ENCODE measurements at regions not wholly inside any gene's neighbourhood (a gene's known extent, or its start where the extent isn't known, plus 50 kb on each side); places are given as distances from the start of the nearest gene placed in this dataset.
"Not testable (repeated sequence)": the region's sequence is repeated elsewhere in the genome, so short reads cannot be mapped to it uniquely, and the experiment has no call there.

- Histone ChIP-seq H4K20me1 (ENCODE audit: insufficient read depth, low read length) (no peaks in the 10 kb centered on the region), H3K4me3 (replicated peaks in 1 of 3; ENCODE audit: low read depth in 2 of 3, low read length in 3 of 3) (no peak overlapping the region), H3K9ac (ENCODE audit: insufficient read depth, low read length, poor library complexity, severe bottlenecking) (no peak overlapping the region), H3K27ac (ENCODE audit: low read depth in 1 of 2, low read length in 2 of 2) (no peak overlapping the region), H3K27me3 (ENCODE audit: control insufficient read depth in 2 of 2, insufficient read depth in 2 of 2, low read length in 2 of 2) (no peaks in the 10 kb centered on the region), H3K36me3 (replicated peaks in 1 of 2; ENCODE audit: control insufficient read depth in 1 of 2, insufficient read depth in 2 of 2, low read length in 2 of 2) (no peaks in the 10 kb centered on the region), H3K79me2 (ENCODE audit: insufficient read depth, low read length) (no peaks in the 10 kb centered on the region), H3K9me3 (replicated peaks in 1 of 2; ENCODE audit: control insufficient read depth in 1 of 2, insufficient read depth in 1 of 2, low read length in 2 of 2) (no peaks in the 10 kb centered on the region), H3K4me1 (ENCODE audit: control insufficient read depth in 1 of 2, insufficient read depth in 2 of 2, low read length in 2 of 2) (peaks cover 13% of the 10 kb centered on the region in 2 donors), H3K4me2 (replicated peaks; ENCODE audit: extremely low read depth, low read length, poor library complexity, severe bottlenecking) (no peak overlapping the region), H2AFZ (ENCODE audit: insufficient read depth, low read depth, low read length, poor library complexity, severe bottlenecking) (no peak overlapping the region)
- Mint-ChIP-seq H3K27ac (peak overlapping the region in 4 of 7 donors; percentile 1 to 33 (median 20)), H3K9me3 (peaks cover 0 to 2% (median 0%) of the 10 kb centered on the region in 7 donors), H3K4me1 (peaks cover 15% of the 10 kb centered on the region), H3K4me3 (no peak overlapping the region), H3K27me3 (ENCODE audit: low read depth in 3 of 3) (peaks cover 2 to 3% (median 2%) of the 10 kb centered on the region in 3 donors), H3K36me3 (no peaks in the 10 kb centered on the region)
- no peak for DNase-seq
- TF ChIP-seq CTCF (IDR thresholded peaks at IDR 0.05) = no peak
- intact Hi-C loops (cut with micrococcal nuclease) = no loop called here
- WGBS (ENCODE audit: insufficient coverage) = 84% methylated on average over 4 of the region's 9 CpGs
Measured at GRCh38 chr2:7693246-7694075, 776.2 kb downstream of the RNF144A start.

GRCh38 chr2:7694076-7694985 is 777.1 kb downstream of the RNF144A start:
- Mint-ChIP-seq H3K4me1 (peaks cover 15% of the 10 kb centered on the region), H3K27ac (no peak overlapping the region), H3K36me3 (no peaks in the 10 kb centered on the region), H3K4me3 (no peak overlapping the region), H3K9me3 (peaks cover 0 to 2% (median 0%) of the 10 kb centered on the region in 7 donors), H3K27me3 (ENCODE audit: low read depth in 3 of 3) (peaks cover 2 to 3% (median 2%) of the 10 kb centered on the region in 3 donors)
- H2AFZ ChIP-seq (ENCODE audit: insufficient read depth, low read depth, low read length, poor library complexity, severe bottlenecking) = no peak overlapping the region
- H3K27ac ChIP-seq (ENCODE audit: low read depth in 1 of 2, low read length in 2 of 2) = no peak overlapping the region
- no peaks in the 10 kb centered on the region for H3K9me3 ChIP-seq (replicated peaks in 1 of 2; ENCODE audit: control insufficient read depth in 1 of 2, insufficient read depth in 1 of 2, low read length in 2 of 2)
- DNase-seq = no peak
- no peaks in the 10 kb centered on the region for H3K27me3 ChIP-seq (ENCODE audit: control insufficient read depth in 2 of 2, insufficient read depth in 2 of 2, low read length in 2 of 2)
- H3K9ac ChIP-seq (ENCODE audit: insufficient read depth, low read length, poor library complexity, severe bottlenecking) = no peak overlapping the region
- 100% methylated on average over 3 of the region's 12 CpGs for WGBS (ENCODE audit: insufficient coverage)
- no peak for TF ChIP-seq CTCF (IDR thresholded peaks at IDR 0.05)
- intact Hi-C loops (cut with micrococcal nuclease) = no loop called here
- peaks cover 13% of the 10 kb centered on the region in 2 donors for H3K4me1 ChIP-seq (ENCODE audit: control insufficient read depth in 1 of 2, insufficient read depth in 2 of 2, low read length in 2 of 2)
- no peaks in the 10 kb centered on the region for H3K79me2 ChIP-seq (ENCODE audit: insufficient read depth, low read length)
- no peaks in the 10 kb centered on the region for H4K20me1 ChIP-seq (ENCODE audit: insufficient read depth, low read length)
- H3K4me3 ChIP-seq (replicated peaks in 1 of 3; ENCODE audit: low read depth in 2 of 3, low read length in 3 of 3) = no peak overlapping the region
- H3K4me2 ChIP-seq (replicated peaks; ENCODE audit: extremely low read depth, low read length, poor library complexity, severe bottlenecking) = no peak overlapping the region
- H3K36me3 ChIP-seq (replicated peaks in 1 of 2; ENCODE audit: control insufficient read depth in 1 of 2, insufficient read depth in 2 of 2, low read length in 2 of 2) = no peaks in the 10 kb centered on the region

GRCh38 chr2:7696556-7696955 is 779.3 kb downstream of the RNF144A start:
- H4K20me1 ChIP-seq (ENCODE audit: insufficient read depth, low read length); H3K79me2 ChIP-seq (ENCODE audit: insufficient read depth, low read length); DNase-seq; H3K27ac ChIP-seq (ENCODE audit: low read depth in 1 of 2, low read length in 2 of 2); H3K4me3 Mint-ChIP-seq; H2AFZ ChIP-seq (ENCODE audit: insufficient read depth, low read depth, low read length, poor library complexity, severe bottlenecking); H3K4me3 ChIP-seq (replicated peaks in 1 of 3; ENCODE audit: low read depth in 2 of 3, low read length in 3 of 3); intact Hi-C loops (cut with micrococcal nuclease); H3K27me3 Mint-ChIP-seq (ENCODE audit: low read depth in 3 of 3); H3K36me3 Mint-ChIP-seq; H3K36me3 ChIP-seq (replicated peaks in 1 of 2; ENCODE audit: control insufficient read depth in 1 of 2, insufficient read depth in 2 of 2, low read length in 2 of 2); H3K4me2 ChIP-seq (replicated peaks; ENCODE audit: extremely low read depth, low read length, poor library complexity, severe bottlenecking); H3K9me3 ChIP-seq (replicated peaks in 1 of 2; ENCODE audit: control insufficient read depth in 1 of 2, insufficient read depth in 1 of 2, low read length in 2 of 2); H3K27me3 ChIP-seq (ENCODE audit: control insufficient read depth in 2 of 2, insufficient read depth in 2 of 2, low read length in 2 of 2); H3K9ac ChIP-seq (ENCODE audit: insufficient read depth, low read length, poor library complexity, severe bottlenecking); H3K27ac Mint-ChIP-seq; H3K9me3 Mint-ChIP-seq: not testable (repeated sequence)
- WGBS (ENCODE audit: insufficient coverage) = 95% methylated on average over 4 of the region's 6 CpGs
- H3K4me1 ChIP-seq (ENCODE audit: control insufficient read depth in 1 of 2, insufficient read depth in 2 of 2, low read length in 2 of 2) = peaks cover 13% of the 10 kb centered on the region in 2 donors
- H3K4me1 Mint-ChIP-seq = peaks cover 15% of the 10 kb centered on the region

All from CD14-positive monocyte (primary cell).